ENCODE measurements at regions not wholly inside any gene's neighbourhood (a gene's known extent, or its start where the extent isn't known, plus 50 kb on each side); places are given as distances from the start of the nearest gene placed in this dataset.
A peak's percentile ranks its signal among the peaks of the same experiment; 100 is the strongest.

- TF ChIP-seq CTCF (conservative IDR thresholded peaks at IDR 0.05; ENCODE audit: low read length), result peak; percentile 56
- TF ChIP-seq EZH2phosphoT487 (IDR thresholded peaks at IDR 0.05; ENCODE audit: borderline replicate concordance), result no peak
Observed at GRCh38 chr2:33673937-33674336, 74.8 kb upstream of the FAM98A start.
